Esophagus muscularis mucosa (tissue), 4 donors: ENCODE measurements at regions not wholly inside any gene's neighbourhood (a gene's known extent, or its start where the extent isn't known, plus 50 kb on each side); places are given as distances from the start of the nearest gene placed in this dataset.

Experiments used
- DNase-seq: peaks from one replicate; pipeline ENCODE4 v3.0.0-alpha.2; 2017; ENCODE audit errors: extremely low spot score
- H3K27ac ChIP-seq, 4 donors: fragments of 200-600 bp; sonication (generic); replicated peaks in 1 of 4; 1 replicate in 3 of 4; 2 replicates in 1 of 4; pipeline ENCODE4 v1.5.1; 2016 to 2019; ENCODE audit warnings: mild to moderate bottlenecking in 1 of 4
- H3K27me3 ChIP-seq, 4 donors: fragments of 200-600 bp; sonication (generic); one replicate each; pipeline versions ENCODE4 v1.5.1 to v1.6.0; 2016 to 2019
- H3K36me3 ChIP-seq, 4 donors: fragments of 200-600 bp; sonication (generic); one replicate each; pipeline ENCODE4 v1.5.1; 2016 to 2019
- H3K4me1 ChIP-seq, 4 donors: fragments of 200-600 bp; sonication (generic); one replicate each; pipeline ENCODE4 v1.5.1; 2016 to 2019
- H3K4me3 ChIP-seq, 4 donors: fragments of 200-600 bp; sonication (generic); 1 replicate in 2 of 4; 2 replicates in 2 of 4; pipeline ENCODE4 v1.5.1; 2016 to 2019; ENCODE audit warnings: mild to moderate bottlenecking in 4 of 4, moderate library complexity in 1 of 4
- H3K9me3 ChIP-seq, 4 donors: fragments of 200-600 bp; sonication (generic); 1 replicate in 3 of 4; 2 replicates in 1 of 4; pipeline ENCODE4 v1.5.1; 2016 to 2019
- CTCF ChIP-seq, 3 experiments: fragments of 200-600 bp in 2 of 3; fragments of 450-650 bp in 1 of 3; sonication (generic) in 2 of 3; IDR thresholded peaks; one replicate each; pipeline ENCODE4 v1.5.1; 2017 to 2019; ENCODE audit warnings: antibody characterized with exemption in 3 of 3, mild to moderate bottlenecking in 2 of 3, moderate library complexity in 1 of 3
- EP300 ChIP-seq: sonication (generic); formaldehyde crosslinking; IDR thresholded peaks from one replicate; pipeline ENCODE4 v1.6.1; 2017; ENCODE audit warnings: antibody characterized with exemption
- POLR2A ChIP-seq: fragments of 450-650 bp; IDR thresholded peaks from one replicate; pipeline ENCODE4 v1.6.1; 2017; ENCODE audit warnings: antibody characterized with exemption, moderate library complexity, mild to moderate bottlenecking, low read depth
- POLR2AphosphoS5 ChIP-seq, 2 donors: sonication (generic); formaldehyde crosslinking; IDR thresholded peaks; one replicate each; pipeline ENCODE4 v1.6.1; 2017; ENCODE audit warnings: antibody characterized with exemption in 2 of 2
- WGBS: methylation state at CpG from one replicate; pipeline ENCODE4 v1.1.5; 2018; 5-methylcytosine and 5-hydroxymethylcytosine counted together
- intact Hi-C: fragments of 100-400 bp; cut with DNase I; formaldehyde crosslinking; loops from one replicate; pipeline ENCODE4 v1.15.1; 2023

GRCh38 chr12:83225806-83226205, 539.1 kb downstream of the TMTC2 start:
- H3K9me3 ChIP-seq: no peaks in the 10 kb centered on the region
- TF ChIP-seq POLR2AphosphoS5 (IDR thresholded peaks at IDR 0.05) (no peak), EP300 (no peak), CTCF (IDR thresholded peaks at IDR 0.05) (no peak), POLR2A (no peak)
- WGBS: 95% methylated on average over 3 of the region's 3 CpGs
- H3K4me3 ChIP-seq: no peak overlapping the region
- intact Hi-C loops: no loop called here
- DNase-seq: no peak
- no peaks in the 10 kb centered on the region for H3K36me3 ChIP-seq
- H3K4me1 ChIP-seq: no peaks in the 10 kb centered on the region
- H3K27me3 ChIP-seq: no peaks in the 10 kb centered on the region
- no peak overlapping the region for H3K27ac ChIP-seq

GRCh38 chr12:83224012-83224411, 537.3 kb downstream of the TMTC2 start:
- no peak for TF ChIP-seq CTCF (IDR thresholded peaks at IDR 0.05)
- no peak for TF ChIP-seq EP300
- no peak for TF ChIP-seq POLR2A
- no peak for TF ChIP-seq POLR2AphosphoS5 (IDR thresholded peaks at IDR 0.05)
- Histone ChIP-seq H3K27ac (no peak overlapping the region), H3K4me3 (no peak overlapping the region), H3K4me1 (no peaks in the 10 kb centered on the region), H3K9me3 (no peaks in the 10 kb centered on the region), H3K27me3 (no peaks in the 10 kb centered on the region), H3K36me3 (no peaks in the 10 kb centered on the region)
- intact Hi-C loops: no loop called here
- WGBS: 56% methylated on average over 5 of the region's 5 CpGs
- no peak for DNase-seq

- no peaks in the 10 kb centered on the region for H3K27me3 ChIP-seq
- H3K4me1 ChIP-seq: no peaks in the 10 kb centered on the region
- H3K4me3 ChIP-seq: no peak overlapping the region
- TF ChIP-seq POLR2A (no peak), EP300 (no peak), POLR2AphosphoS5 (IDR thresholded peaks at IDR 0.05) (no peak), CTCF (IDR thresholded peaks at IDR 0.05) (no peak)
- intact Hi-C loops: no loop called here
- no peaks in the 10 kb centered on the region for H3K36me3 ChIP-seq
- no peaks in the 10 kb centered on the region for H3K9me3 ChIP-seq
- DNase-seq: no peak
- no peak overlapping the region for H3K27ac ChIP-seq
- WGBS: 96% methylated on average over 2 of the region's 2 CpGs
Observed at GRCh38 chr12:83220774-83221173, 534.1 kb downstream of the TMTC2 start.

GRCh38 chr12:83216230-83216629, 529.5 kb downstream of the TMTC2 start:
- Histone ChIP-seq H3K27ac (no peak overlapping the region), H3K36me3 (no peaks in the 10 kb centered on the region), H3K27me3 (no peaks in the 10 kb centered on the region), H3K4me1 (no peaks in the 10 kb centered on the region), H3K4me3 (no peak overlapping the region), H3K9me3 (no peaks in the 10 kb centered on the region)
- no peak for DNase-seq
- TF ChIP-seq POLR2A (no peak), CTCF (IDR thresholded peaks at IDR 0.05) (no peak), EP300 (no peak)
- 93% methylated on average over 3 of the region's 3 CpGs for WGBS
- intact Hi-C loops: no loop called here

GRCh38 chr12:83214185-83214584, 527.5 kb downstream of the TMTC2 start:
- H3K4me1 ChIP-seq: no peaks in the 10 kb centered on the region
- intact Hi-C loops: no loop called here
- no peaks in the 10 kb centered on the region for H3K36me3 ChIP-seq
- no peaks in the 10 kb centered on the region for H3K27me3 ChIP-seq
- H3K9me3 ChIP-seq: no peaks in the 10 kb centered on the region
- TF ChIP-seq EP300 (no peak), POLR2AphosphoS5 (IDR thresholded peaks at IDR 0.05) (no peak), CTCF (IDR thresholded peaks at IDR 0.05) (no peak)
- no peak overlapping the region for H3K4me3 ChIP-seq
- no peak for DNase-seq
- WGBS: 65% methylated on average over 1 of the region's 1 CpG
- H3K27ac ChIP-seq: no peak overlapping the region
